ENCODE measurements at regions not wholly inside any gene's neighbourhood (a gene's known extent, or its start where the extent isn't known, plus 50 kb on each side); places are given as distances from the start of the nearest gene placed in this dataset.
"Not testable (repeated sequence)": the region's sequence is repeated elsewhere in the genome, so short reads cannot be mapped to it uniquely, and the experiment has no call there.

DNA sequence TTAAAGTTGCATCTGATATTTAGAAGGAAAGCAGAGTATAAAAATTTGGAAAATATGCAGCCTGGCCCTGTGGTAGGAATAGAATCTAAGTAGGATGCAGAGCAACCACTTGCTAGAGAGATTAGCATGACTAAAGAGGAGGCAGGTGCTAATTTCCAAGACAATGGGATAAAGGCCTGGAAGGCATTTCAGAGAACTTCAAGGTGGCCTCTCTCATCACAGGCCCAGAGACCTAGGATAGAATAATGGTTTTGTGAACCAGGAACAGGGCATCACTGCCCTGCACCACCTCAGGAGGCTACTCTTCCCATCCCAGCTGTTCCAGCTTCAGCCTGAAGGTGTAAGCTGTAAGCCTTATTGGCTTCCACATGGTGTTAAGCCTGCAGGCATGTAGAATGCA lies 621.7 kb upstream of the HS3ST1 start:
- Mint-ChIP-seq H3K4me1 (ENCODE audit: low read depth) (no peaks in the 10 kb centered on the region), H3K9me3 (peaks cover 12% of the 10 kb centered on the region), H3K36me3 (ENCODE audit: low read depth) (no peaks in the 10 kb centered on the region), H3K4me3 (no peak overlapping the region), H3K27ac (no peak overlapping the region), H3K27me3 (no peaks in the 10 kb centered on the region)

GRCh38 chr4:12042818-12043217 lies 614.1 kb upstream of the HS3ST1 start:
- H3K4me3 Mint-ChIP-seq = no peak overlapping the region
- no peak overlapping the region for H3K27ac Mint-ChIP-seq
- H3K4me1 Mint-ChIP-seq (ENCODE audit: low read depth) = no peaks in the 10 kb centered on the region
- no peaks in the 10 kb centered on the region for H3K9me3 Mint-ChIP-seq
- H3K36me3 Mint-ChIP-seq (ENCODE audit: low read depth) = no peaks in the 10 kb centered on the region
- no peaks in the 10 kb centered on the region for H3K27me3 Mint-ChIP-seq

DNA sequence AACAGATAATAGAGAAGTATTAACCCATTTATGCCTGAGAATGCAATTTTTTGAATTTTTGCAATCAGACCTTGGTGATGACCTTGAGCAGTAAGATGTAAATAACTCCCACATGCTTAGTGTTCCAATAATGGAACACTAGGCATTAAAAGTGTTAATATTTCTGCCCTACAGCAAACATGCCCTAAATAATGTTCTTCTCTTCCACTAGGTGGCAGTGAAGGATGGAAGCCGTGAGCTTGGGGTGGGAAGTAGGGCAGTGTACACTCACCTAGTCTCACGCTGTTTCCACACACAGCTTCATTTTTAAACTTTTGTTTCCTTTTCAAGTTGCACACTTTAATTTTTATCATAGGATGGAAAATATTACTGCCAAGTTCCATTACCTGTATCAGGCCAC lies 613.1 kb upstream of the HS3ST1 start:
- H3K36me3 Mint-ChIP-seq (ENCODE audit: low read depth) = no peaks in the 10 kb centered on the region
- no peak overlapping the region for H3K4me3 Mint-ChIP-seq
- H3K9me3 Mint-ChIP-seq = no peaks in the 10 kb centered on the region
- no peaks in the 10 kb centered on the region for H3K27me3 Mint-ChIP-seq
- no peak overlapping the region for H3K27ac Mint-ChIP-seq
- no peaks in the 10 kb centered on the region for H3K4me1 Mint-ChIP-seq (ENCODE audit: low read depth)

GRCh38 chr4:12036450-12036849 lies 607.8 kb upstream of the HS3ST1 start:
- Mint-ChIP-seq H3K36me3 (ENCODE audit: low read depth) (no peaks in the 10 kb centered on the region), H3K4me3 (no peak overlapping the region), H3K4me1 (ENCODE audit: low read depth) (no peaks in the 10 kb centered on the region), H3K9me3 (no peaks in the 10 kb centered on the region), H3K27ac (no peak overlapping the region), H3K27me3 (no peaks in the 10 kb centered on the region)

DNA sequence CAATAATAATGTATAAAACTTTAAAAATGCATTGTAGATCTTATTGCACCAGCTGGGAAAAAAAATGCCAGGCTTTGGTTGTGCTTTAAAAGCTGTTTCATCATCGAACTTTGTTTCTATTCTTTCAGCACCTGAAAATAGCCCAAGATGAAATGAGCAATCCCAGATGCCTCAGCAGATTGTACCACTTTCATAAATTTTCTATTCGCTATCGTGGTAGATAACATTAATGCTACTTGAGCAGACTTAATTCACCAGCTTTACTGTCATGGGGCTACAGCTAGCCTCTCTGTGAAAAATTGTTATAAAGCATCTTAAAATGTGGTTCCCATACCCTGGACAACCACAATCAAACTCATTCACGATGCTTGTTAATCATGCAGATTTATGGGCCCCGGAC lies 599.6 kb upstream of the HS3ST1 start:
- no peaks in the 10 kb centered on the region for H3K4me1 Mint-ChIP-seq (ENCODE audit: low read depth)
- H3K27ac Mint-ChIP-seq = no peak overlapping the region
- H3K4me3 Mint-ChIP-seq = no peak overlapping the region
- no peaks in the 10 kb centered on the region for H3K27me3 Mint-ChIP-seq
- no peaks in the 10 kb centered on the region for H3K9me3 Mint-ChIP-seq
- no peaks in the 10 kb centered on the region for H3K36me3 Mint-ChIP-seq (ENCODE audit: low read depth)

DNA sequence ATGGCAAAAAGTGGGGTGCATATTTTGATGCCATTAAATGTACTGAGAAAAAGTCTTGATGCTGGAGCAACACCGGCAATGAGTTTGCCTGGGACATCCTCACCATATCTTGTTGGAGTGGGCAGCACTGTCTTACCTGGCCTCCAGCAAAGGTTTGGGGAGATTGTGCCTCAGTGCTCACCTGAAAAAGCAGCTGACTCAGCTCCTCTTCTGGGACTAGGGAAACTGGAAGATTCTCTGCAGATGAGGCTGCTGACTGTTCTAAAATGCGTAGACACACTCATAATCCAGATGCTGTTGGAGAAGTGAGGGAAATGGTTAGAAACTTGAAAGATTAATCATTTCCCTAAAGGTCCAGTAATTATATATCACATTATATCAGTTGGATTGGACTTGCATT lies 593.7 kb upstream of the HS3ST1 start:
- H3K27ac Mint-ChIP-seq = no peak overlapping the region
- H3K4me3 Mint-ChIP-seq = no peak overlapping the region
- peaks cover 14% of the 10 kb centered on the region for H3K9me3 Mint-ChIP-seq
- H3K36me3 Mint-ChIP-seq (ENCODE audit: low read depth) = no peaks in the 10 kb centered on the region
- H3K27me3 Mint-ChIP-seq = no peaks in the 10 kb centered on the region
- no peaks in the 10 kb centered on the region for H3K4me1 Mint-ChIP-seq (ENCODE audit: low read depth)

DNA sequence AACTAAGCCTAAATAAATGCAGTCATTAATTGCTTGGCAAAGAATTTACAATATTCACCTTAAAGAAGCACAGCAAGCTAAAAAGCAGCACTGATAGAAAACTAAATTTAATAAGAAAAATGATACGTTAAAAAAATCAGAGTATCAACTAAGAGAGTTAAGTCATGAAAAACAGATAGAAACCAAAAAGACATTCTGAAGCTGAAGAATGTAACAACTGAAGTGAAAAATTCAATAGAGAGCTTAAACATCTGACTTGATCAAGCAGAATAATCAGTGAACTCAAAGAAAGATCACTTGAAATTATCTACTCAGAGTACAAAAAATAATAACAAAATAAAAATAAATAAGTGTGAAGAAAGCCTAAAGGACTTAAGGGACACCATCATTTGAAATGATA lies 588.0 kb upstream of the HS3ST1 start:
- Mint-ChIP-seq H3K27me3 (no peaks in the 10 kb centered on the region), H3K27ac (no peak overlapping the region), H3K9me3 (peaks cover 27% of the 10 kb centered on the region), H3K36me3 (ENCODE audit: low read depth) (no peaks in the 10 kb centered on the region), H3K4me3 (no peak overlapping the region), H3K4me1 (ENCODE audit: low read depth) (no peaks in the 10 kb centered on the region)

GRCh38 chr4:12005471-12005870 lies 576.8 kb upstream of the HS3ST1 start:
- H3K27me3 Mint-ChIP-seq = no peaks in the 10 kb centered on the region
- H3K9me3 Mint-ChIP-seq = peaks cover 13% of the 10 kb centered on the region
- H3K36me3 Mint-ChIP-seq (ENCODE audit: low read depth) = no peaks in the 10 kb centered on the region
- no peak overlapping the region for H3K4me3 Mint-ChIP-seq
- no peaks in the 10 kb centered on the region for H3K4me1 Mint-ChIP-seq (ENCODE audit: low read depth)
- H3K27ac Mint-ChIP-seq = no peak overlapping the region

DNA sequence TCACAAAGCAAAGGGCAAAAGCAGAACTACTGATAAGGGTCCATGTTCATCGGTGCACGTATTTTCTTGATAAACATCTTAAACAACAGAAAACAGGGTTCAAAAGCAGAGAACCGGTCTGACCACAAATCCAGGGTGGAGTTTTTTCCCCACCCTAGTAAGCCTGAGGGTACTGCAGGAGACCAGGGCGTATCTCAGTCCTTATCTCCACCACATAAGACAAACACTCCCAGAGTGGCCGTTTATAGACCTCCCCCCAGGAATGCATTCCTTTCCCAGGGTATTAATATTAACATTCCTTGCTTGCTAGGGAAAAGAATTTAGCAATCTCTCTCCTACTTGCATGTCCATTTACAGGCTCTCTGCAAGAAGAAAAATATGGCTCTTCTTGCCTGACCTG lies 567.9 kb upstream of the HS3ST1 start:
- H3K9me3 Mint-ChIP-seq = peaks cover 15% of the 10 kb centered on the region
- H3K36me3 Mint-ChIP-seq (ENCODE audit: low read depth); H3K27me3 Mint-ChIP-seq; H3K4me3 Mint-ChIP-seq; H3K4me1 Mint-ChIP-seq (ENCODE audit: low read depth); H3K27ac Mint-ChIP-seq: not testable (repeated sequence)

GRCh38 chr4:11976726-11977263 lies 548.1 kb upstream of the HS3ST1 start:
- H3K4me3 Mint-ChIP-seq = no peak overlapping the region
- H3K9me3 Mint-ChIP-seq = peaks cover 4% of the 10 kb centered on the region
- H3K27ac Mint-ChIP-seq = no peak overlapping the region
- H3K27me3 Mint-ChIP-seq = no peaks in the 10 kb centered on the region
- no peaks in the 10 kb centered on the region for H3K4me1 Mint-ChIP-seq (ENCODE audit: low read depth)
- H3K36me3 Mint-ChIP-seq (ENCODE audit: low read depth) = no peaks in the 10 kb centered on the region

- H3K4me3 Mint-ChIP-seq = no peak overlapping the region
- no peaks in the 10 kb centered on the region for H3K36me3 Mint-ChIP-seq (ENCODE audit: low read depth)
- no peaks in the 10 kb centered on the region for H3K4me1 Mint-ChIP-seq (ENCODE audit: low read depth)
- H3K27ac Mint-ChIP-seq = no peak overlapping the region
- H3K27me3 Mint-ChIP-seq = no peaks in the 10 kb centered on the region
- H3K9me3 Mint-ChIP-seq = peaks cover 1% of the 10 kb centered on the region
Observed at GRCh38 chr4:11973270-11973669, 544.6 kb upstream of the HS3ST1 start.

GRCh38 chr4:11970754-11971153 lies 542.1 kb upstream of the HS3ST1 start:
- Mint-ChIP-seq H3K4me1 (ENCODE audit: low read depth) (no peaks in the 10 kb centered on the region), H3K27me3 (no peaks in the 10 kb centered on the region), H3K9me3 (no peaks in the 10 kb centered on the region), H3K36me3 (ENCODE audit: low read depth) (no peaks in the 10 kb centered on the region), H3K27ac (no peak overlapping the region), H3K4me3 (no peak overlapping the region)

DNA sequence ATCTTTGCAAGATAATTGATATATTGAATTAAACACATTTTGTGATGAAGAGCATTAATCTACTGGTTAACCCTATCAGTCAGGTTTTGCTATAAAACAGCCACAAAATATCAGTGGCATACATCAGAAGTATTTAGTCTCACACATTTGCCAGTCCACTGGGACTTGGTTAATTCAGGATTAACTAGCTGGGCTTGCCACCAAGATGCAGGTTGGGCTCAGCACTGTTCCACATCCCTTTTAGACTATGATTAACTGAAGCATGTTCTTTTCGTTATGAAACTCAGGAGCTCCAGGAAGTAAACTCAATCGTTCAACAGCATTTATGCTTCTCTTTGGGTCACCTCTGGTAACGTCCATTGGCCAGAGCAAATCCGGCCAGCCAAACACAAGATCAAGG lies 538.1 kb upstream of the HS3ST1 start:
- H3K4me3 Mint-ChIP-seq = no peak overlapping the region
- no peaks in the 10 kb centered on the region for H3K27me3 Mint-ChIP-seq

DNA sequence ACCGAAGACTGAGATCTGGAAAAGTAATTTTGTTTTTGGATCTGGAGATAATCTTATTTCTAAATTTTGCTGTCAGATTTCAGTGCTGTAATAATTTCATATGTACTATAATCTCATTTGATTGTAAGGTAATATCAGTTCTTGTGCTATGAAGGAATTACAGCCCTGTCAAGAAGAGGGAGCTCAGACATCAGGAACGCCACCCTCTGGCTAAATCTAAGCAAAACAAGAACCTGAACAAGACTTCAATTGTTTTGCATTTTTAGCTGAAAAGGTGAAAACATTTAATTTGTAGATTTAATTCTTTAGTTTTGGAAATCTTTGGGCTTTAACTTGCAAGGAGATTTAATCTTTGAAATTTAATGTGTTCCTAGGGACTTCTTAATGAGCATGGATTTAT lies 525.4 kb upstream of the HS3ST1 start:
- no peaks in the 10 kb centered on the region for H3K27me3 Mint-ChIP-seq
- H3K4me1 Mint-ChIP-seq (ENCODE audit: low read depth) = no peaks in the 10 kb centered on the region
- H3K36me3 Mint-ChIP-seq (ENCODE audit: low read depth) = no peaks in the 10 kb centered on the region
- H3K27ac Mint-ChIP-seq = no peak overlapping the region
- H3K4me3 Mint-ChIP-seq = no peak overlapping the region
- H3K9me3 Mint-ChIP-seq = no peaks in the 10 kb centered on the region

More for the DNA sequence above, 538.1 kb upstream of the HS3ST1 start:
- Mint-ChIP-seq H3K27ac (no peak overlapping the region), H3K36me3 (ENCODE audit: low read depth) (no peaks in the 10 kb centered on the region), H3K4me1 (ENCODE audit: low read depth) (no peaks in the 10 kb centered on the region), H3K9me3 (peaks cover 5% of the 10 kb centered on the region)

DNA sequence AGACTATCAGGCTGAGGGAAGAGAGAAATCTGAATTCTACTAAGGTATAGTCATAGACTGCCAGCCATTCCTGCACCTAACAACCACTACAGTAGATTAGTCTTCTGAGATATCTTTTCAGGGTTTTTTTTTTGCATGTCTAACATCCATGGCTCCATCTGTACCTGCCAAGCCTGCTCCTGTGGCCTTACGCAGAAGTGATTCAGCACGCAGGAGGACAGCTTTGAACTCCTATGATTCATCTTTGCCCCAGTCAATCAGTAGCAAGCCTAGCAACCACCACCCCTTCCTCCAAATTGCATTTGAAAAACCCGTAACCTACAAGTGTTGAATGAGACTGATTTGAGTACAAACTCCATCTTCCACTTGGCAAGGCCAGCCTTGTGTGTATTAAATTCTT lies 520.7 kb upstream of the HS3ST1 start:
- Mint-ChIP-seq H3K27ac (no peak overlapping the region), H3K4me3 (no peak overlapping the region), H3K27me3 (no peaks in the 10 kb centered on the region), H3K36me3 (ENCODE audit: low read depth) (no peaks in the 10 kb centered on the region), H3K9me3 (no peaks in the 10 kb centered on the region), H3K4me1 (ENCODE audit: low read depth) (no peaks in the 10 kb centered on the region)

- not testable (repeated sequence) for H3K9me3 Mint-ChIP-seq; H3K36me3 Mint-ChIP-seq (ENCODE audit: low read depth); H3K27ac Mint-ChIP-seq; H3K27me3 Mint-ChIP-seq; H3K4me3 Mint-ChIP-seq; H3K4me1 Mint-ChIP-seq (ENCODE audit: low read depth)
Observed at GRCh38 chr4:11947629-11948028, 518.9 kb upstream of the HS3ST1 start.

Data from stimulated activated naive CD8-positive, alpha-beta T cell treated with anti-CD3 and anti-CD28 coated beads, Interleukin-15, Interleukin-2, amounts not matched to agents 100 ng/mL and 50 ng/mL, for 24 hours (primary cell).